PC-3 (cell line): ENCODE measurements at regions not wholly inside any gene's neighbourhood (a gene's known extent, or its start where the extent isn't known, plus 50 kb on each side); places are given as distances from the start of the nearest gene placed in this dataset.

Experiments used
- CTCF ChIP-seq: fragments of 300-600 bp; sonication (generic); conservative IDR thresholded peaks from 2 replicates; pipeline ENCODE4 v1.5.1; 2017; ENCODE audit warnings: antibody characterized with exemption, low read depth, mild to moderate bottlenecking, low read length
- EZH2 ChIP-seq: fragments of 300-600 bp; sonication (generic); IDR thresholded peaks from one replicate; pipeline ENCODE4 v1.6.1; 2017; ENCODE audit warnings: antibody characterized with exemption, mild to moderate bottlenecking, low read length; ENCODE audit not compliant: unreplicated experiment

DNA sequence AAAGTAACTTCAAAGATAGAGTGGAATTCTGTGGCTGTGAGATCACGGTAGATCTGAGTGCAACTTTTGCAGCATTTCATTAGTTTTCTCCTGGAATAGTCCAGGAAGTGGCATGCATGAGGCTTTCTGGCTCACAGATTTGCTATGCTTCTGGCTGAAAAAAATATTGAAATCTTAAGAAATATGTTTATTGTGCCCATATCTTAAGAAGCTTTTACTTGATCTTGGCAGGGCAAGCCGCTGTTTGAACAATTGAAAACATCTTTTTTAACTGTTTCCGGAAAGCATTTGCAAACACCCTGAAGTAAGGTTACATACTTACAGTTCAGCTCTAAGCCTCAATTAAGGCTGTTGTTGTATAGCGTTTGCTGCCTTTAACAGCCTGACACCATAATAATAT, 135.7 kb upstream of the GDNF start:
- TF ChIP-seq CTCF: no peak
- TF ChIP-seq EZH2: no peak
